Femur (tissue), 1 donor: ENCODE measurements at regions not wholly inside any gene's neighbourhood (a gene's known extent, or its start where the extent isn't known, plus 50 kb on each side); places are given as distances from the start of the nearest gene placed in this dataset.
"Not testable (repeated sequence)": the region's sequence is repeated elsewhere in the genome, so short reads cannot be mapped to it uniquely, and the experiment has no call there.

Experiments
- DNase-seq: peaks from one replicate; pipeline ENCODE4 v3.0.0-alpha.2; 2017

DNA sequence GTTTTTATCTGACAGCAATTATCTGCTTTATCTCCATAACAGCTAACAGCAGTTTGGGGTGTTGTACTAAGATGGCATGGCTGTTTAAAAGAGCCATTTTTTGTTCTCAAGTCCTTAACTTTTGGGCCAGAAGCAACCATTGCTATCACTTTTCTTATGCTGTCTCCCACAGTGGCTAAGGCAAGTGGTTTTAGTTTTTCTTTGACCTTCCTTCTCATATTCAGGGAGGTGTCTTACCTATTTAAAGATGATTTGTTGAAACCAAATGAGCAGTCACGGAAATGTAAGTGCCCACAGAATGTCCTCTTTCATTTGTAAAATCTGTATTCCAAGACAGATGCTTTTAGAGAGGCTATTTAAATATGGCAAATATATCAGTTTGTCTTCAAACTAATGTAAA lies 96.8 kb upstream of the USP15 start:
- no peak for DNase-seq

- DNase-seq: no peak
Observed at GRCh38 chr12:62164036-62164435, 96.2 kb upstream of the USP15 start.

DNA sequence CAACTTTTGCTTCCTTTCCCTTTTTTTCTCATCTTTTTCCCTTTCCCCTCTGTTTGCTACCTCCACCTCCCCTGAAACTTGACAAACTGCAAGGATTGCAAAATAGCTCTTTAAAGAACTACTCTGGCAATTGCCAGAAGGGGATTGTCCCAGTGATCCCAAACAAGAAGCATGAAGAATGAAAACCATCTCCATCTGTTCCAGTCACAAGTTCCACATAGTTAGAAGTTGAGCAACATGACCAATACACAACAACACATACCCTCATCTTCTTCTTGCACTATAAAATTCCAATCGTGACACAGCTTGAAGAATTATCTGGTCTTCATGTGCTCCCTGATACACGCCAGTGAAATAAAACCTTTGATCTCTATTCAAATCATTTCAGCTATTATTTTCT lies 93.7 kb upstream of the USP15 start:
- DNase-seq: no peak

- no peak for DNase-seq
Observed at GRCh38 chr12:62168411-62168810, 91.8 kb upstream of the USP15 start.

DNA sequence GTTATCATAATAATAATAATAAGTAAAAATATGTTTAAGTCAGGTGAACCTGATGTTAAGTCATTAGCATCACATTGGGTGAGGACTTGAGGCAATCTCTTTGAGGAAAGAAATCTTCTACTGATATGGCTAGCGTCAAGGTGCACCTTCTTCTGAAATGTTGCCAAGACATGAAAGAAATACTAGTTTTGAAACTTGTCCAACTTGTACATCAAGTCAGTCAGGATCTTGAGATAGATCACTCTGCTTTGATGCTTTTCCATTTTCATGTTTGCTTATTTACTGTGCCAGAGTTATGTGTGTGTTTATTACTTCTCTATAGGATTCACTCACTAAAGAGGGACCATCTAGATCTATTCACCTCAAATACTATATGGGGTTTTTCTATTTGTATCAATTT lies 90.0 kb upstream of the USP15 start:
- DNase-seq: no peak

GRCh38 chr12:62190689-62191490 lies 69.3 kb upstream of the USP15 start:
- DNase-seq: no peak

DNA sequence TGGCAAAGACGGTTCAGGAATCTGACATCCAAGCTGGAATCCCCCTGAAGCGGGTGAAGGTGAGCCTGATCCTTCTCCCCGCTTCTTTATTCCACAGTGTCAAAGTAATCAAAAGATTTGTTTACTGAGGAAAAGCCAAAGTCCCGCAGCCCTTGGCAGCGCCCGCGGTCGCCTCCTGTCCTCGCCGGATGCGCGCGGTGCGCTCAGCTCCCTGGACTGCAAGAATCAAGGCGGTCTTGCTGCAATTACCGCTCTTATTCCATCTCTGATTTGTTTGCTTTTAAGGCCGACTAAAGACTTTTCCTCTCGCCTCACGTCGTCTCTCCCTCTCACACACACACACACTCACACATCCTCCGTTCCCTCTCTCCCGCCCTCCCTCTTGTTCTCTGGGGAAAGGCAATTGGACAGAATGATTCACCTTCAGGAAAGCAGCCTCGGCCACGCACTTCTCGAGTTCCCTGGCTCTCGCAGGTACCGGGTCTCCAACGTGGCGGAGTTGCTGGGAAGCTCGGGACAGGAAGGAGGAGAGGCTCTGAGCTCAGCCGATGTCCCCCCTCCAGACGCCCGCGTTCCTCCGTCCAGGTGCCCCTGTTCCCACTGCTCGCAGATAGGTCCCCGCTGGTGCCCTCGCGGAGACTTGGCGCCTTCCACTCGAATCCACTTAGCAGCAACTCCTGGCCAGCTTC lies 68.6 kb upstream of the USP15 start:
- peak; percentile 24 for DNase-seq

GRCh38 chr12:62192180-62192902 lies 67.9 kb upstream of the USP15 start:
- peak; percentile 71 for DNase-seq

DNA sequence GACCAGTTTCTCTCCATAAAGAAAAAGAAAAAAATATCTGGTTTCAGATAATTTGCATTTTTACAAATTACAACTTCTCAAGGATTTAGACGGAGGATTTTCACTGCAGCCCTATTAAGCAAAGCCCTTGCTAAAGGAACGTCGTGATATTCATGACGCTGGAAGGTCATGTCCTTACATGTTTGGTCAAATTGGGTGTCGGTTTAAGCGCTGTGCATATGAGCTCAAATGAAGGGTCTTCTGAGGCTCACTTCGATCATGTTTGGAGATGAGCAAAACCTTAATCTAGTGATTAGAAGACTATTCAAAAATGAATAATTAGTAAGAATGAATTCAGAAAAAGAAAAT lies 67.3 kb upstream of the USP15 start:
- no peak for DNase-seq

DNA sequence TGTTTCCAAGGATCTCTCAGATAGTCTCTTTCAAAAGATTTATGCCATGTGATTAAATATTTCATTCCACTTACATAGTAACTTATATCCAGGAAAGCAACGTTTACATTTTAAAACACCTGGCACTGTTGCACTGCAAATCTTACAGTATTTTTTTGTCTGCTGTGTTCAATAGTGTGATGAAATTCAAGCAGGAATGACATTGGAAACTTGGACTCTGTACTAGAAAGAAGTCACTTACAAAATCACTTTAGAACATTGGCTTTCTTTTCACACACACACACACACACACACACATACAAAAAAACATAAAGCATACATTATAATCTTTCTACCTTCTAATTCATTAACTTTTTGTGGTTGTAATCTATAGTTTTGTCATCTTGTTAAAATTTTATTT lies 66.2 kb upstream of the USP15 start:
- DNase-seq: no peak

DNA sequence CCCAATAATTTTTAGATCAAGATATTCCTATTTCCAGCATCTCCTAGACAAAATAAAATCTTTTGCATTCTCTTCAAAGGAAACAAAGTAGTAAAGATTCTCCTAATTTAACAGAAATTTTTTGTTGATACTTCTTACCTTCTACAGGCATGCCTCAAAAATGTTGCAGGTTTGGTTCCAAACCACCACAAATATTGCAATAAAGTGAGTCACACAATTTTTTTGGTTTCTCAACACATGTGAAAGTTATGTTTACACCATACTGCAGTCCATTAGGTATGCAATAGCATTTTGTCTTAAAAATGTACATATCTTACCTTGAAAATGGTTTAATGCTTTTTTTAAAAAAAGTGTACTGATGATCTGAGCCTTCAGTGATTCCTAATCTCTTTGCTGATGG lies 65.6 kb upstream of the USP15 start:
- DNase-seq: no peak

DNA sequence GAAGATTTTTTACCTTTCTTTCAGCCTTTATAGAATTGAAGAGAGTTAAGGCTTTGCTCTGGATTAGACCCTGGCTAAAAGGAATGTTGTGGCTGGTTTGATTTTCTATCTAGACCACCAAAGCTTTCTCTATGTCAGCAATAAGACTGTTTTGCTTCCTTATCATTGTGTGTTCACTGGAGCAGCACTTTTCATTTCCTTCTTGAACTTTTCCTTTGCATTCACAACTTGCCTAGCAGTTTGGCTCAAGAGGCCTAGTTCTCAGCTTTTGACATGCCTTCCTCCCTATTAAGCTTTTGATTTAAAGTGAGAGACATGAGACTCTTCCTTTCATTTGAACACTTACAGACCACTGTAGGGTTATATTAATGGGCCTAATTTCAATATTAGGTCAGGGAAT lies 64.1 kb upstream of the USP15 start:
- DNase-seq: no peak

GRCh38 chr12:62202861-62203260 lies 57.3 kb upstream of the USP15 start:
- DNase-seq: not testable (repeated sequence)

GRCh38 chr12:62205346-62205745 lies 54.9 kb upstream of the USP15 start:
- no peak for DNase-seq

GRCh38 chr12:62207248-62207647 lies 53.0 kb upstream of the USP15 start:
- no peak for DNase-seq
